SK-N-SH (cell line): ENCODE measurements at regions not wholly inside any gene's neighbourhood (a gene's known extent, or its start where the extent isn't known, plus 50 kb on each side); places are given as distances from the start of the nearest gene placed in this dataset.

ENCODE experiments used
- EZH2phosphoT487 ChIP-seq: fragments of 200-600 bp; sonication (generic); IDR thresholded peaks from 2 replicates; pipeline ENCODE4 v1.6.1; 2017; ENCODE audit warnings: low read depth, mixed run types, mild to moderate bottlenecking, antibody characterized with exemption, moderate library complexity, borderline replicate concordance
- JUND ChIP-seq: IDR thresholded peaks from 2 replicates; pipeline ENCODE4 v1.4.0; 2012
- NFIC ChIP-seq: IDR thresholded peaks from 2 replicates; pipeline ENCODE4 v1.4.0; 2012; ENCODE audit warnings: borderline replicate concordance
- RFX5 ChIP-seq: IDR thresholded peaks from 2 replicates; pipeline ENCODE4 v1.6.1; 2012; ENCODE audit warnings: mild to moderate bottlenecking, improper control_type of control experiment, low read length
- TF ChIP-seq, protein P1 (sequence below): fragments of 200-600 bp; sonication (generic); IDR thresholded peaks from 2 replicates; pipeline ENCODE4 v1.6.1; 2017; ENCODE audit warnings: antibody characterized with exemption, mild to moderate bottlenecking, moderate library complexity

DNA sequence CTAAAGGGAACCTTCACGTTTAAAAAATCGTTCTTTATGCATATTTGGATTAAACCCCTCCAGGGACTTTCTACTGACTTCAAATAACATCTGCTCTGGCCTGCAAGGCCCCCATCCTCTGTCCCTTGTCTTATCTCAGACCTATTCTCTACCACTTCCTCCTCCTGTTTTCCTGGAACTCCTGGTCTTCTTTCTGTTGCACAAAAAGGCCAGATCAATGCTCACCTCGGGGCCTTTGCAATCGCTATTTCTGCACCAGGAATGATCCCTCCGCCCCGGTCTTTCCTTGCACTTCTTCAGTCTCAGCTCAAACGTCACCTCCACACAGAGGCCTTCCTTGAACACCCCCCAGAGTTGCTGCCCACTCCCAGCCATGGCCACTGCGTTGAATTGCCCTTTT, 57.6 kb upstream of the BEGAIN start:
- TF ChIP-seq, protein P1, sequence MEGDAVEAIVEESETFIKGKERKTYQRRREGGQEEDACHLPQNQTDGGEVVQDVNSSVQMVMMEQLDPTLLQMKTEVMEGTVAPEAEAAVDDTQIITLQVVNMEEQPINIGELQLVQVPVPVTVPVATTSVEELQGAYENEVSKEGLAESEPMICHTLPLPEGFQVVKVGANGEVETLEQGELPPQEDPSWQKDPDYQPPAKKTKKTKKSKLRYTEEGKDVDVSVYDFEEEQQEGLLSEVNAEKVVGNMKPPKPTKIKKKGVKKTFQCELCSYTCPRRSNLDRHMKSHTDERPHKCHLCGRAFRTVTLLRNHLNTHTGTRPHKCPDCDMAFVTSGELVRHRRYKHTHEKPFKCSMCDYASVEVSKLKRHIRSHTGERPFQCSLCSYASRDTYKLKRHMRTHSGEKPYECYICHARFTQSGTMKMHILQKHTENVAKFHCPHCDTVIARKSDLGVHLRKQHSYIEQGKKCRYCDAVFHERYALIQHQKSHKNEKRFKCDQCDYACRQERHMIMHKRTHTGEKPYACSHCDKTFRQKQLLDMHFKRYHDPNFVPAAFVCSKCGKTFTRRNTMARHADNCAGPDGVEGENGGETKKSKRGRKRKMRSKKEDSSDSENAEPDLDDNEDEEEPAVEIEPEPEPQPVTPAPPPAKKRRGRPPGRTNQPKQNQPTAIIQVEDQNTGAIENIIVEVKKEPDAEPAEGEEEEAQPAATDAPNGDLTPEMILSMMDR: no peak
- TF ChIP-seq RFX5 (no peak), EZH2phosphoT487 (no peak), JUND (no peak), NFIC (no peak)
